HPDE6-E6E7 (cell line): ENCODE measurements at regions not wholly inside any gene's neighbourhood (a gene's known extent, or its start where the extent isn't known, plus 50 kb on each side); places are given as distances from the start of the nearest gene placed in this dataset.
"Not testable (repeated sequence)": the region's sequence is repeated elsewhere in the genome, so short reads cannot be mapped to it uniquely, and the experiment has no call there.

ENCODE experiments used
- DNase-seq: peaks from one replicate; pipeline ENCODE4 v3.0.0; 2011; ENCODE audit warnings: missing footprints; ENCODE audit errors: extremely low spot score

- DNase-seq, result no peak
Observed at GRCh38 chr7:52779004-52779403, 256.4 kb upstream of the POM121L12 start.

- DNase-seq, result no peak
Observed at GRCh38 chr7:52777051-52777822, 258.2 kb upstream of the POM121L12 start.

- DNase-seq, result no peak
Observed at GRCh38 chr7:52775876-52776275, 259.6 kb upstream of the POM121L12 start.

GRCh38 chr7:52771177-52771576 lies 264.3 kb upstream of the POM121L12 start:
- no peak for DNase-seq

GRCh38 chr7:52764492-52765169 lies 270.8 kb upstream of the POM121L12 start:
- no peak for DNase-seq

GRCh38 chr7:52758356-52758755 lies 277.1 kb upstream of the POM121L12 start:
- DNase-seq, result no peak

- no peak for DNase-seq
Observed at GRCh38 chr7:52753855-52754254, 281.6 kb upstream of the POM121L12 start.

GRCh38 chr7:52752891-52753290 lies 282.5 kb upstream of the POM121L12 start:
- DNase-seq, result no peak

- DNase-seq, result no peak
Observed at GRCh38 chr7:52749880-52750279, 285.6 kb upstream of the POM121L12 start.

GRCh38 chr7:52747817-52748216 lies 287.6 kb upstream of the POM121L12 start:
- no peak for DNase-seq

- DNase-seq, result no peak
Observed at GRCh38 chr7:52741670-52742290, 293.7 kb upstream of the POM121L12 start.

GRCh38 chr7:52735656-52736055 lies 299.8 kb upstream of the POM121L12 start:
- DNase-seq, result no peak

GRCh38 chr7:52728683-52729082 lies 306.8 kb upstream of the POM121L12 start:
- DNase-seq, result not testable (repeated sequence)

- no peak for DNase-seq
Observed at GRCh38 chr7:52727632-52728031, 307.8 kb upstream of the POM121L12 start.

- no peak for DNase-seq
Observed at GRCh38 chr7:52726986-52727385, 308.4 kb upstream of the POM121L12 start.

- DNase-seq, result no peak
Observed at GRCh38 chr7:52726493-52726892, 308.9 kb upstream of the POM121L12 start.

- no peak for DNase-seq
Observed at GRCh38 chr7:52723606-52724005, 311.8 kb upstream of the POM121L12 start.

- no peak for DNase-seq
Observed at GRCh38 chr7:52720856-52721255, 314.6 kb upstream of the POM121L12 start.

- no peak for DNase-seq
Observed at GRCh38 chr7:52719677-52720076, 315.8 kb upstream of the POM121L12 start.

- DNase-seq, result no peak
Observed at GRCh38 chr7:52715701-52716100, 319.7 kb upstream of the POM121L12 start.

- no peak for DNase-seq
Observed at GRCh38 chr7:52712938-52713337, 322.5 kb upstream of the POM121L12 start.

GRCh38 chr7:52711951-52712350 lies 323.5 kb upstream of the POM121L12 start:
- no peak for DNase-seq

- no peak for DNase-seq
Observed at GRCh38 chr7:52708846-52709245, 326.6 kb upstream of the POM121L12 start.
